ENCODE measurements at regions not wholly inside any gene's neighbourhood (a gene's known extent, or its start where the extent isn't known, plus 50 kb on each side); places are given as distances from the start of the nearest gene placed in this dataset.
A peak's percentile ranks its signal among the peaks of the same experiment; 100 is the strongest.

DNA sequence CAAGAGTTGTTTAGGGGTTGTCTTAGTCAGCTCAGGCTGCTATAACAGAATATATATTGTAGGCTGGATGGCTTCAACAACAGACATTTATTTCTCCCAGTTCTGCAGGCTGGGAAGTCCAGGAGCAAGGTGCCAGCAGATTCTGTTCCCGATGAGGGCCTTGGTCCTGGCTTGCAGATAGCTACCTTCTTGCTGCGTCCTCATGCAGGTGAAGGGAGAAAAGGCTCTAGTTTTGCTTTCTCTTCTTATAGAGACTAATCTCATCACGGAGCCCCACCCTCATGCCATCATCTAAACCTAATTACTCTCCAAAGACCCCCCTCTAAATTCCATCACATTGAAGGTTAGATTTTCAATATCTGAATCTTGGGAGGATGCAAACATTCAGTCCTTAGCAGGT is 246.0 kb upstream of the ANKRD55 start:
- intact Hi-C loops (cut with DNase I): no loop called here
- H3K27ac ChIP-seq: peak overlapping the region in 1 of 4 donors; percentile 84
- no peak overlapping the region for H3K4me3 ChIP-seq
- FAIRE-seq (no peak), DNase-seq (no peak), ATAC-seq (no peak)
- H3K4me1 ChIP-seq: peaks cover 4 to 21% (median 4%) of the 10 kb centered on the region in 3 donors
- H3K36me3 ChIP-seq: no peaks in the 10 kb centered on the region
- no peaks in the 10 kb centered on the region for H3K27me3 ChIP-seq
- WGBS, 2 donors: 71% methylated on average over 3 of the region's 3 CpGs
- no peak for TF ChIP-seq CTCF (IDR thresholded peaks at IDR 0.05)
- H3K9me3 ChIP-seq: no peaks in the 10 kb centered on the region

DNA sequence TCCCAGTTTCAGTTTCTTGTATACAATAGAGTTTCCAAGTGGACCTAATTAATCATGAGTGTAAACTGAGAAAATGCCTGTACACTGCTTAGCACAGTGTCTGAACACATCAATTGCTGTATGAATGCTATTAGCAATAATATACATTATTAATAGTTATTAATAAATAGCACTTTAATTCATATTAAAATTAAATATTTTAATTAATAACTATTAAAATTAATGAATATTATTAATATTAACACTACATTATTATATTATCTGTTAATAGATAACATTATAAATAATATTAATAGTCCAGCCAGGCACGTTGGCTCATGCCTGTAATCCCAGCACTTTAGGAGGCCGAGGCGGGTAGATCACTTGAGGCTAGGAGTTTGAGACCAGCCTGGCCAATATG is 244.9 kb upstream of the ANKRD55 start:
- TF ChIP-seq CTCF (IDR thresholded peaks at IDR 0.05): no peak
- no peaks in the 10 kb centered on the region for H3K27me3 ChIP-seq
- no peak for ATAC-seq

DNA sequence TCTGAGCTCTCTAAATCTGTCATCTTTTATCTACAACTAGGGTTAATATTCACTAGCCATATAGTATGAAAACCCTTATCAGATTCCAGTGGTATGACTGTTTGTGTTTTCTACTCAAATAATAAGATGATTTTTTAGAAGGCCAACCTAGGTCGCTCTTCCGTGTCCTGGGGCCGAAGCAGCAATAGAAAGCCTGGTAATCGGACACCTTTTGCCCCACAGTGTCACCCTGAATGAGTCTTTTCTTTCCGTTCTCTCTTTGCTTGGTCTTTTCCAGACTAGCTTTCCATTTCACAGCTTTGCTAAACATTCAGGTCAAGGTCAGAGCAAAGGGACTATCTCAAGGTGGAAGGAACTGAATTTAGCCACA is 243.3 kb upstream of the ANKRD55 start:
- FAIRE-seq (no peak), ATAC-seq (peak in 1 of 4 donors; percentile 13), DNase-seq (no peak)
- H3K27me3 ChIP-seq: no peaks in the 10 kb centered on the region
- WGBS, 2 donors: 37 to 39% methylated on average over 5 of the region's 5 CpGs
- H3K4me3 ChIP-seq: no peak overlapping the region
- peaks cover 4 to 21% (median 4%) of the 10 kb centered on the region in 3 donors for H3K4me1 ChIP-seq
- no peaks in the 10 kb centered on the region for H3K9me3 ChIP-seq
- intact Hi-C loops (cut with DNase I): no loop called here
- H3K36me3 ChIP-seq: no peaks in the 10 kb centered on the region
- H3K27ac ChIP-seq: peak overlapping the region in 3 of 4 donors; percentile 18 to 59 (median 48)
- no peak for TF ChIP-seq CTCF (IDR thresholded peaks at IDR 0.05)

More for the DNA sequence above, 244.9 kb upstream of the ANKRD55 start:
- 87 to 92% methylated on average over 3 of the region's 3 CpGs for WGBS, 2 donors
- Histone ChIP-seq H3K4me1 (peaks cover 4 to 21% (median 4%) of the 10 kb centered on the region in 3 donors), H3K36me3 (no peaks in the 10 kb centered on the region), H3K4me3 (no peak overlapping the region), H3K27ac (no peak overlapping the region), H3K9me3 (no peaks in the 10 kb centered on the region)
- no peak for FAIRE-seq
- no peak for DNase-seq
- intact Hi-C loops (cut with DNase I): no loop called here

DNA sequence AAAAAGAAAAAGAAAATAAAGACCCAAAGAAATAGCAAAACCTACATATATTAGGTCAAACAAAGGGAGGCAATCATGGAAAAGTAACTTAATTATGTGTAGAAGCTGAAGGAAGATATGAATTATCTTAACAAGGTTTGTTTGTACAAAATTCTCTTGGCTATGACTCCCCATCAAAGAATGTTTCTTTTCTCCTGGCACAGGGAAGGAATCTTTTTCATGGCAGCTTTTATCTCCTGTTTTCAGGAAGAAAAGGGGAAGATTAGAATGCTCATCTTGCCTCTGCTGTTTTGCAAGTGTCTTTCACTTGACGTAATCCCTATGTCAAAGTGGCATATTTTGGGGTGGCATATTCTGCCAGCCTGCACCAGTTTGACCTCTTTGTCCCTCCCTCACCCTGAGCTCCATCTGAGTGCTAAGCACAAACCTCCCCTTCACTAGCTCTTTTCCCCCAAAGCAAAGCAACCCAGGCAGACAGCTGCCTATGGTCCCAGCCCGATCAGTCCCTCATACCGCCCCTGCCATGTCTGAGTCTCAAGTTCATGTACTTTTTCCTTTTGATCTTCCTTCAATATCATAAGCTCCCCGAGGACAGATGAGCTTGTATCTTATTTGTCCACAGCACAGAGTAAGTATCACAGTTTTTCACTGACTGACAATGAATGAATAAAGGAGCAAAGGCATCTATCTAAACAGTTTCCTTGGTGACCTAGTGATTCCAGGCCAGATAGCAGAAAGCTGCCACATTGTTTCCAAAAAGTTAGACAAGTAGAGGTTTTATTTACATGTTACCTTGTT is 242.8 kb upstream of the ANKRD55 start:
- no peak overlapping the region for H3K4me3 ChIP-seq
- no peak for FAIRE-seq

More for the DNA sequence above, 242.8 kb upstream of the ANKRD55 start:
- Histone ChIP-seq H3K27me3 (no peaks in the 10 kb centered on the region), H3K36me3 (no peaks in the 10 kb centered on the region), H3K9me3 (no peaks in the 10 kb centered on the region), H3K27ac (peak overlapping the region in 2 of 4 donors; percentile 48 to 59), H3K4me1 (peaks cover 4 to 21% (median 4%) of the 10 kb centered on the region in 3 donors)
- 48 to 61% methylated on average over 4 of the region's 4 CpGs for WGBS, 2 donors
- intact Hi-C loops (cut with DNase I): no loop called here
- ATAC-seq (no peak), DNase-seq (no peak)
- TF ChIP-seq CTCF (IDR thresholded peaks at IDR 0.05): no peak
